Upper lobe of left lung (tissue), 4 donors: ENCODE measurements at regions not wholly inside any gene's neighbourhood (a gene's known extent, or its start where the extent isn't known, plus 50 kb on each side); places are given as distances from the start of the nearest gene placed in this dataset.

Experiments used
- POLR2A ChIP-seq, 4 donors: fragments of 450-650 bp; IDR thresholded peaks; one replicate each; pipeline ENCODE4 v1.5.1; 2016 to 2017; ENCODE audit warnings: antibody characterized with exemption in 4 of 4, mild to moderate bottlenecking in 2 of 4
- POLR2AphosphoS5 ChIP-seq, 2 donors: sonication (generic); formaldehyde crosslinking; IDR thresholded peaks; one replicate each; pipeline ENCODE4 v1.5.1; 2017; ENCODE audit warnings: antibody characterized with exemption in 2 of 2

DNA sequence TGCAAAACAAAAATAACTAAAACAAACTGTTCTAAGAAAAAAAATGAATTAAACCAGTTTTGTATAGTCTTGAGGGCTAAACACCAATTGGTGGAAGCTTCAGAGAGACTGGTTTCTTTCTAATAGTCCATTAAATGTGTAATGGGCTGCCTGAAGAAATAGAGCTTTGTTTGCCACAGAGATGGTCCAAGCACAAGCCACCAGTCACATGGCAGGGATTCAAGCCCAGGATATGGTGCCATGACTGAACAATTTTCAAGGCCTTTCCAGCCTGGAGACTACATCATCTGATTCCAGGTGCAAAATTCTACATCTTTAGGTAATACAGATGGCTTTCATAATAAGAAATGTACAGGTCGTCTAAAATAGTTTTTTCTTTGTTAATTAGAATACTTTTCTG lies 355.3 kb downstream of the NR2F1-AS1 start:
- no peak for TF ChIP-seq POLR2AphosphoS5 (IDR thresholded peaks at IDR 0.05)
- TF ChIP-seq POLR2A (IDR thresholded peaks at IDR 0.05), result no peak
